ENCODE measurements at regions not wholly inside any gene's neighbourhood (a gene's known extent, or its start where the extent isn't known, plus 50 kb on each side); places are given as distances from the start of the nearest gene placed in this dataset.

DNA sequence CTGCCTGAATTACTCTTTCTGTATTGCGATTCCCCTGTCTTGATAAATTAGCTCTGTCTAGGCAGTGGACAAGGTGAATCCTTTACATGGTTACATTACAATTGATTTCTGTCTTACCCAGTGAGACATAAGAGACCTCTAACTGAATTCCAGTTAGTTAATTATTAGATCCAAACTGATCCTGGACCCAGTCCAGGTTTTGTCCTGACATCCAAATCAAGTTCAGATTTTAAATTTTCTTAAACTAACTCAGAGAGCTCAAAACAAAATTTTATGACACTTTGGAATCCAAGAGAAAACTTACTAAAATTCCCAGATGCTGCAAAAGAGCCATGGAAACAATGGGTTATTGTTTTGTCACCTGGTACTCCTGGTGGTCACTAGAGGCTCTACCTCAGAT is 2166.6 kb downstream of the TP53TG3F start:
- Mint-ChIP-seq H3K27me3 (no peaks in the 10 kb centered on the region), H3K4me3 (no peak overlapping the region), H3K4me1 (ENCODE audit: low read depth in 2 of 2) (peaks cover 0 to 3% of the 10 kb centered on the region in 2 donors), H3K36me3 (ENCODE audit: insufficient read depth) (no peaks in the 10 kb centered on the region), H3K9me3 (peaks cover 0 to 4% of the 10 kb centered on the region in 2 donors), H3K27ac (no peak overlapping the region)
- DNase-seq, result no peak
- no peak for ATAC-seq (replicated peaks)

DNA sequence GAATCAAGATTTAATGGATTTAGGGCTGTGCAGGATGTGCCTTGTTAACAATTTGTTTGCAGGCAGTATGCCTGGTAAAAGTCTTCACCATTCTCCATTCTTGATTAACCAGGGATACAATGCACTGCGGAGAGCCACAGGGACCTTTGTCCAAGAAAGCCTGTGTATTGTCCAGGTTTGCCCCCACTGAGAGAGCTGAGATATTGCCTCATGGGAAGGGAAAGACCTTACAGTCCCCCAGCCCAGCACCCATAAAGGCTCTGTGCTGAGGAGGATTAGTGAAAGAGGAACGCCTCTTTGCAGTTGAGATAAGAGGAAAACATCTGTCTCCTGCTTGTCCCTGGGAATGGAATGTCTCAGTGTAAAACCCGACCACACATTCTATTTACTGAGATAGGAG is 2169.6 kb downstream of the TP53TG3F start:
- Mint-ChIP-seq H3K4me3 (no peak overlapping the region), H3K9me3 (peaks cover 0 to 4% of the 10 kb centered on the region in 2 donors), H3K27me3 (no peaks in the 10 kb centered on the region), H3K27ac (no peak overlapping the region), H3K4me1 (ENCODE audit: low read depth in 2 of 2) (peaks cover 0 to 3% of the 10 kb centered on the region in 2 donors), H3K36me3 (ENCODE audit: insufficient read depth) (no peaks in the 10 kb centered on the region)
- ATAC-seq (replicated peaks) (no peak), DNase-seq (no peak)

DNA sequence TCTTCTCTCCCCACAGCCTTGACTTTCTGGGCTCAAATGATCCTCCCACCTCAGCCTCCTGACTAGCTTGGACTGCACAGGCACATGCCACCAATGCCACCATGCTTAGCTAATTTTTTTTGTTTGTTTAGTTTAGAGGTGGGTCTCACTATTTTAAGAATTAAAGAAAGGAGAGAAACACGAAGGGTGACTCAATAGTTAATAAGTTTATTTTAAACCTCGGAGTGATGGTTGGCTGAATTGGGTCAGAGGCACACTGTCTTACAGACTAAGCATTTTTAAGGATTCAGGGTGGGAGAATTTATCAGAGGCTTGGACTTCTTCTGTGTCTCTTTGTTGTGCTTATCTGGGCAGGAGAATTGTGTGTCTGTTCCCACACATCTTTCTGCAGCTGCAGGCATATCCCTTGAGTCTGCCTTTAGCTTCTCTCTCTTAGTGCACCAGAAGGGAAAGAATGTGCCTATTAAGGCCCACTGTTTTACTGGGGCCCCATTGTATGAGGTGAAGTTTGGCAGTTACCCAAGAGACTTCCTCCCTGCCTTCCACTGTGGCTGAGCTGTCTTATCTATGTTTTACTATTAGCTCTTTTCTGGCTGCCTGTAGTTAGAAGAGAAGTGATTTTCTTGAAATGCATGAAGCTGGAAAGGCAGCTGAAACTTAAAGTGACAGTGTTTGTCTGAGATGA is 2172.0 kb downstream of the TP53TG3F start:
- no peak for DNase-seq
- no peak for ATAC-seq (replicated peaks)

DNA sequence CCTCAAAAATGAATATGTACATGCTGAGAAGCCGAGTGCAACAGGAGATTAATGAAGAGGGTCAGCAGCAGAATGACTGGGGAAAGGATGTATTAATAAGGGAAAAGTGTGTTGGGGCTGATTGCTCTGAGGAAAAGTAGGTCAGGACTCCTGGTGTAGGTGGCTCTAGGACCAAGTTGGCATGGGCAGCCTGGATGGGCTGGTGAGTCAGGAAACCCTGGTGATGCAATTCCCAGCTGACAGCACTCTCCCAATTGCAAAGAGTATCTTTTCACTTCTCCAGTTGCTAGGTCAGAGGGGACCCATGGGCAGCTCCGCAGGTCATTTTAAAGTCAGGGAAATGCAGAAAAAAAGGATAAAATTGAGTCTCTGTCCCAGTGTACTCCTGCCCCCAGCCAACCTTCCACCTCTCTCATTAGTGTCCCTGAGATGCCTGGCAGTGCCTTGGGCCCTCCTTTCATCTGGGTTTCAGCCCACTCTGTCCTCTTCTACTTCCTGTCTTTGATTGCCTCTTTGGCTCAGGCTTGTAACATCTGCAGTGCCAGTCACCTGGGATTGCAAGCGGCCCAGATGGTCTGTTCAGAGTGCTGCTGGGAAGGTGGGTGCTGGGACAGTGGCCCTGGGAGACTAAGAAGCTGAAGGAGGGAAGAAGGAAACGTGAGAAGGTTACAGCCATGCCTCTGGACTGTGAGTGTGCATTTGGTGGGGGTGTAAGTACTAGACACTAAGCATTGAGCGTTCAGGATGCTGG is 2177.2 kb downstream of the TP53TG3F start:
- Mint-ChIP-seq H3K4me3 (no peak overlapping the region), H3K4me1 (ENCODE audit: low read depth in 2 of 2) (peaks cover 1 to 3% of the 10 kb centered on the region in 2 donors), H3K27me3 (no peaks in the 10 kb centered on the region), H3K36me3 (ENCODE audit: insufficient read depth) (no peaks in the 10 kb centered on the region), H3K27ac (no peak overlapping the region), H3K9me3 (peaks cover 9 to 10% of the 10 kb centered on the region in 2 donors)
- no peak for DNase-seq
- ATAC-seq (replicated peaks), result no peak

More for the DNA sequence above, 2172.0 kb downstream of the TP53TG3F start:
- no peak overlapping the region for H3K27ac Mint-ChIP-seq
- peaks cover 0 to 6% of the 10 kb centered on the region in 2 donors for H3K9me3 Mint-ChIP-seq
- H3K36me3 Mint-ChIP-seq (ENCODE audit: insufficient read depth), result no peaks in the 10 kb centered on the region
- H3K4me1 Mint-ChIP-seq (ENCODE audit: low read depth in 2 of 2), result peaks cover 0 to 3% of the 10 kb centered on the region in 2 donors
- no peak overlapping the region for H3K4me3 Mint-ChIP-seq
- no peaks in the 10 kb centered on the region for H3K27me3 Mint-ChIP-seq

DNA sequence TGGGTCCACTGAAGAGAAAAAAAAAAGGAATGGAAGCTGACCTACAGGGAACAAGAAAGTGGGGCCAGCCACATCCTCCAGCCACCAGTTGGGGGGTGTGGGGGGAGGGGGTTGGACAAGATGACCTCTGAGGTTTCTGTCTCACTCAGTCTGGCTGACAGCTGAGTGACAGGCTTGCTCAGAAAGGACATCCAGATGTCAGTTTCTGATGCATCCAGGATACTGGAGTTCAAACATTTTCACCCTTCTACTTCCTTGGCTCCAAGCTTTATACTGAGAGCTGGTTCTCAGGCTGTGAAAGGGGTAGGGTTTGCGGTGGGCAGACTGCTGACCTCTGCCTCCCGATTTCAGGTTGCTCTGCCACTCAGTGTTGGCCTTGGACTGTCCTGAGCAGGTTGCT is 2178.3 kb downstream of the TP53TG3F start:
- no peaks in the 10 kb centered on the region for H3K36me3 Mint-ChIP-seq (ENCODE audit: insufficient read depth)
- ATAC-seq (replicated peaks) (no peak), DNase-seq (no peak)
- H3K27me3 Mint-ChIP-seq, result no peaks in the 10 kb centered on the region
- H3K4me1 Mint-ChIP-seq (ENCODE audit: low read depth in 2 of 2), result peaks cover 1 to 3% of the 10 kb centered on the region in 2 donors
- H3K9me3 Mint-ChIP-seq, result peaks cover 9 to 10% of the 10 kb centered on the region in 2 donors
- H3K27ac Mint-ChIP-seq, result no peak overlapping the region
- H3K4me3 Mint-ChIP-seq, result no peak overlapping the region

DNA sequence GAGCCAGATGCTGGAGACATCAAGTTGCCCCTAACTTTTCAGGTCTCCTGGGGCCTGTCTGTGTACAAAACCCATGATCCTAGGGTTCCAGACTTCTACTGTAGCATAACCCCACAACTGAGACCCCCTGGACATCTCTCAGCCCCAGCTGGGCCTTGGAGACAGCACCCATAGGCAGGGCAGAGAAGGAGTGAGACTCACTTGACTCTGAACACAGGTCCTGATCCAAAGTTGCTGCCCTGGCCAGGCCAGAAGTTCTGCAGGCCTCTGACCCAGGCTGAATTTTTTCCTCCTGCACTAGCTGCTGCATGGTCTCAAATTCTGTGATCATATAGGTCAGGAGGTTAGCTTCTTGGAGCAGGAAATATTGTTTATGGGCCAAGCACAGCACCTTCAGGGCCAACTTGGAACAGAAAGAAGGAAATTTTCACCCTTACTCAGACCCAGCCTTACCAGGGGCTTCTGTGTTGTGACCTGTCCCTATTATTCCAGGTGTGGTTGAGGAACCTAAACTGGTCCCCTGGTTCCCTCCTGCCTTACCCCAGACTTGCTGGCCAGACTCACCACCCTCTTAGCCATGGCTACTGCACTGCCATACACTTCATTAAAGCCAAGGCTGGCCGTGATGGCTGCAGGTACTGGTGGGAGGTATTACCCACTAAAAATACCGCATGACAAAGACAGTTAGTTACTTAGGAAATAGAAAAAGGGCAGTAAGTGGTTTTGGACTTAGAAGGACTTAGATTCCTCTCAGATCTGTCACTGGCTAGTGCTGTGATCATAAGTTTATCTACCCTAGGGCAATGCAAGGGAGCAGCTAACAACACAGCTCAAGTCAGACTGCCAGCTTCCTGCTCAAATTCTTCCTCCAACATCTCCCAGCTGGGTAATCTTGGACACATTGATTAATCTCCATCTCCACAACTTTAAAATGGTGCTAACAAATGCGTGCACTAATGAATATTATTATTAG is 2180.1 kb downstream of the TP53TG3F start:
- Mint-ChIP-seq H3K4me3 (no peak overlapping the region), H3K4me1 (ENCODE audit: low read depth in 2 of 2) (peaks cover 1 to 3% of the 10 kb centered on the region in 2 donors), H3K27ac (no peak overlapping the region), H3K9me3 (peaks cover 11 to 17% of the 10 kb centered on the region in 2 donors), H3K27me3 (no peaks in the 10 kb centered on the region), H3K36me3 (ENCODE audit: insufficient read depth) (no peaks in the 10 kb centered on the region)
- ATAC-seq (replicated peaks) (no peak), DNase-seq (no peak)

DNA sequence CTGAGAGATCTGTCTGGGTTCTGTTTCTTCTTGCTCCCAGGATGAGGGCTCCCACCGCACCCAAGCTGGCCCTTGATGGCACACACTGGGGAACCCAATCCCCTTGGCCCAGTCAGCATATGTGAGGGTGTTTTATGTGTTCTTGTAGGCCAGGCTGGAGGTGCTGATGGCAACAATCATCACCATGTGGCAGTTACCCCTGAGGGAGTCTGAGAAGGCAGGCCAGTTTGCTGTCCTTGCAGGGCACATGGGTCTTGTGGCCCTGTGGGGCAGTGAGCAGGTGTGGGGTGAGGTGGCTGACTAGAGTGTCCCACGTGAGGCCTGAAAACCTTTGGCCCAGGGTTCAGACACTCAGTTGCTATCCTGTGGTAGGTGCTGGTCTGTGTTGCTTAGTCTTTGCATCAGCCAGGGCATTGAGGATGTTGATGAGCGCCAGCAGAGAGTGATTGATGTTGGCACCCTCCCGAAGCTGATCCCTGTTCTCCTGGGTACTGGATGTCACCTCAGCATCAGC is 2183.0 kb downstream of the TP53TG3F start:
- Mint-ChIP-seq H3K9me3 (peaks cover 9 to 25% of the 10 kb centered on the region in 2 donors), H3K4me1 (ENCODE audit: low read depth in 2 of 2) (peaks cover 0 to 1% of the 10 kb centered on the region in 2 donors), H3K27ac (no peak overlapping the region), H3K36me3 (ENCODE audit: insufficient read depth) (no peaks in the 10 kb centered on the region), H3K4me3 (no peak overlapping the region), H3K27me3 (no peaks in the 10 kb centered on the region)
- ATAC-seq (replicated peaks) (no peak), DNase-seq (no peak)

DNA sequence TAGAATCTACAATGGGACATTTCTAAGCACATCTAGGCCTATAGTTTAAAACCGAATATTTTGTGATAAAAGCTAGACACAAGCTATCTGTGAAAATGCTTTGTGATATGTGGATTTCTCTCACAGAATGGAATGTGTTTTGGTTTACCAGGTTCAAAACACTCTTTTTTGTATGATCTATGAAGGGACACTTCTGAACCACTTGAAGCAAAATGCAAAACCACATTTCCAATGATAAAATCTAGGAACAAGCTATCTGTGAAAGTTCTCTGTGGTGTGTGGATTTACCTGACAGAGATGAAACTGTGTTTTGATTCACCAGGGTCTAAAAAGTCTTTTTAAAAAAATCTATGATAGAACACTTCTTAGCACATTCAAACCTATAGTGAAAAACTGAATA is 2192.4 kb downstream of the TP53TG3F start:
- Mint-ChIP-seq H3K27me3 (no peaks in the 10 kb centered on the region), H3K36me3 (ENCODE audit: insufficient read depth) (no peaks in the 10 kb centered on the region), H3K4me3 (no peak overlapping the region), H3K4me1 (ENCODE audit: low read depth in 2 of 2) (no peaks in the 10 kb centered on the region), H3K27ac (no peak overlapping the region), H3K9me3 (peaks cover 0 to 2% of the 10 kb centered on the region in 2 donors)
- ATAC-seq (replicated peaks) (no peak), DNase-seq (no peak)

DNA sequence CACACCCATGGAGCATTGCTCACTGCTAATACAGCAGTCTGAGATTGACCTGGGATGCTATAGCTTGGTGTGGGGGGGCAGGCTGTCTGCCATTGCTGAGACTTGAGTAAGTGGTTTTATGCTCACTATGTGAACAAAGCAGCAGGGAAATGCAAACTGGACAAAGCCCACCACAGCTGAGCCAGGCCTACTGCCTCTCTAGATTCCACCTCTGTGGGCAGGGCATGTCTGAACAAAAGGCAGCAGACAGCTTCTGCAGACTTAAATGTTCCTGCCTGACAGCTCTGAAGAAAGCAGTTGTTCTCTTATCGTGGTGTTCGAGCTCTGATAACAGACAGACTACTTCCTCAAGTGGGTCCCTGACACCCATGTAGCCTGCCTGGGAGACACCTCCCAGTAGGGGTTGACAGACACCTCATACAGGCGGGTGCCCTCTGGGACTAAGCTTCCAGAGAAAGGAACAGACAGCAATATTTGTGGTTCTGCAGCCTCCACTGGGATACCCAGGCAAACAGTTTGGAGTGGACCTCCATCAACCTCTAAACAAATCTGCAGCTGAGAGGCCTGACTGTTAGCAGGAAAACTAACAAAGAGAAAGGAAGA is 2204.8 kb downstream of the TP53TG3F start:
- Mint-ChIP-seq H3K27ac (no peak overlapping the region), H3K4me3 (no peak overlapping the region), H3K4me1 (ENCODE audit: low read depth in 2 of 2) (no peaks in the 10 kb centered on the region), H3K9me3 (peaks cover 9 to 26% of the 10 kb centered on the region in 2 donors), H3K36me3 (ENCODE audit: insufficient read depth) (peaks cover 4% of the 10 kb centered on the region), H3K27me3 (no peaks in the 10 kb centered on the region)
- DNase-seq (no peak), ATAC-seq (replicated peaks) (no peak)

DNA sequence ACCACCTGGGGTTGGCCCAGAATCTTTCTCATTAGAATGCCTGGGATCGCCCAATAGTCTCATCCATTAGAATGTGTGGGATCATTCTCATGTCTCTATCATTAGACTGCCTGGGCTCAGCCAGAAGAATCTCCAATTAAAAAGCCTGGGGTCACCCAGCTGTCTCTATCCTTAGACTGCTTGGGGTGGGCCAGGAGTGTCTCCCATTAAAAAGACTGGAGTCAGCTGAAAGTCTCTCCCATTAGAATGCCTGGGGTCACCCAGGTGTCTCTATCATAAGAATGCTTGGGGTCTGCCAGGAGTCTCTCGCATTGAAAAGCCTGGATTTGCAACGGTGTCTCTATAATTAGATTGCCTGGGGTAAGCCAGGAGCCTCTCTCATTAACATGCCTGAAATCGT is 2225.7 kb downstream of the TP53TG3F start:
- H3K9me3 Mint-ChIP-seq, result peaks cover 21 to 23% of the 10 kb centered on the region in 2 donors

DNA sequence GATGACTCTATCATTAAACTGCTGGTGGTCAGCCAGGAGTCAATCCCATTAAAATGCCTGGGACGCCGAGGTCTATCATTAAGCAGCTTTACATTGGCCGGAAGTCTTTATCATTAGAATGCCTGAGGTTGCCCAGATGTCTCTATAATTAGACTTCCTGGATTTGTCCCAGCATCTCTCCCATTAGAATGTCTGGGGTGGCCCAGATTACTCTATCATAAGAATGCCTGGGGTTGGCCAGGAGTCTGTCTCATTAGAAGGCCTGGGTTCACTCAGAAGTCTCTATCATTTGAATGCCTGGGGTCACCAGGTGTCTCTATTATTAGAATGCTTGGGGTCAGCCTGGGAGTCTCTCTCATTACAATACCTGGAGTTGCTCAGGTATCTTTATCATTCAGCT is 2227.2 kb downstream of the TP53TG3F start:
- DNase-seq, result no peak
- H3K27ac Mint-ChIP-seq, result no peak overlapping the region
- no peaks in the 10 kb centered on the region for H3K36me3 Mint-ChIP-seq (ENCODE audit: insufficient read depth)
- no peaks in the 10 kb centered on the region for H3K27me3 Mint-ChIP-seq
- peaks cover 27 to 33% of the 10 kb centered on the region in 2 donors for H3K9me3 Mint-ChIP-seq
- H3K4me1 Mint-ChIP-seq (ENCODE audit: low read depth in 2 of 2), result no peaks in the 10 kb centered on the region
- no peak overlapping the region for H3K4me3 Mint-ChIP-seq
- ATAC-seq (replicated peaks), result no peak

More for the DNA sequence above, 2225.7 kb downstream of the TP53TG3F start:
- H3K4me1 Mint-ChIP-seq (ENCODE audit: low read depth in 2 of 2), result no peaks in the 10 kb centered on the region
- no peak for DNase-seq
- no peak overlapping the region for H3K4me3 Mint-ChIP-seq
- ATAC-seq (replicated peaks), result no peak
- no peaks in the 10 kb centered on the region for H3K36me3 Mint-ChIP-seq (ENCODE audit: insufficient read depth)
- H3K27ac Mint-ChIP-seq, result no peak overlapping the region
- no peaks in the 10 kb centered on the region for H3K27me3 Mint-ChIP-seq

DNA sequence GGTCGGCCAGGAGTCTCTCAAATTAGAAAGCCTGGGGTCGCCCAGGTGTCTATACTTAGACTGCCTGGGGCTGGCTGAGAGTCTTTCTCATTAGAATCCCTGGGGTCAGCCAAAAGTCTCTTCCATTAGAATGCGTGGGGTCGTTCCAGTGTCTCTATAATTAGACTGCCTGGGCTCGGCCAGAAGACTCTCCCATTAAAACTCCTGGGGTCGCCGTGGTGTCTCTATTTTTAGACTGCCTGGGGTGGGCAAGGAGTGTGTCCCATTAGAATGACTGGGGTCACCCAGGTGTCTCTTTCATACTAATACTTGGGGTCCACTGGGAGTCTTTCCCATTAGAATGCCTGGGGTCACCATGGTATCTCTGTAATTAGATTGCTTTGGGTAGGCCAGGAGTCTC is 2227.7 kb downstream of the TP53TG3F start:
- Mint-ChIP-seq H3K4me1 (ENCODE audit: low read depth in 2 of 2) (no peaks in the 10 kb centered on the region), H3K27ac (no peak overlapping the region), H3K36me3 (ENCODE audit: insufficient read depth) (no peaks in the 10 kb centered on the region), H3K27me3 (no peaks in the 10 kb centered on the region), H3K4me3 (no peak overlapping the region), H3K9me3 (peaks cover 28 to 36% of the 10 kb centered on the region in 2 donors)
- DNase-seq, result no peak
- ATAC-seq (replicated peaks), result no peak

DNA sequence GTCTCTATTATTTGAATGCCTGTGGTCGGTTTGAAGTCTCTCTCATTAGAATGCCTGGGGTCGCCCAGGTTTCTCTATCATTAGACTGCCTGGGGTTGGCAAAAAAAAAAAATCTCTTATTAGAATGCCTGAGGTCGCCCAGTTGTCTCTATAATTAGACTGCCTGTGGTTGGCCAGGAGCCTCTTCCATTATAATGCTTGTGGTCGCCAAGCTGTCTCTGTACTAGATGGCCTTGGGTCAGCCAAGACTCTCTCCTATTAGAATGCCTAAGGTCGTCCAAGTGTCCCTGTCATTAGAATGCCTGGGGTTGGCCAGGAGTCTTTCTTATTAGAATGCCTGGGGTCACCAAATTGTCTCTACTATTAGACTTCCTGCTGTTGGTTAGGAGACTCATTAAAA is 2228.4 kb downstream of the TP53TG3F start:
- no peaks in the 10 kb centered on the region for H3K36me3 Mint-ChIP-seq (ENCODE audit: insufficient read depth)
- peaks cover 31 to 36% of the 10 kb centered on the region in 2 donors for H3K9me3 Mint-ChIP-seq
- no peak for ATAC-seq (replicated peaks)

More for the DNA sequence above, 2228.4 kb downstream of the TP53TG3F start:
- no peaks in the 10 kb centered on the region for H3K27me3 Mint-ChIP-seq
- H3K4me1 Mint-ChIP-seq (ENCODE audit: low read depth in 2 of 2), result no peaks in the 10 kb centered on the region
- DNase-seq, result no peak
- no peak overlapping the region for H3K27ac Mint-ChIP-seq
- H3K4me3 Mint-ChIP-seq, result no peak overlapping the region

Measured in effector memory CD8-positive, alpha-beta T cell (primary cell).